ENCODE measurements at regions not wholly inside any gene's neighbourhood (a gene's known extent, or its start where the extent isn't known, plus 50 kb on each side); places are given as distances from the start of the nearest gene placed in this dataset.

GRCh38 chr14:76926521-76927251, 100.5 kb downstream of the LRRC74A start:
- CTCF ChIA-PET, result interaction anchor here (1.6 kb wide), 1 partner anchor 14 kb away, joined by 8 read pairs; no protein-coding TSS in a partner anchor
- H3K9me3 ChIP-seq, result no peaks in the 10 kb centered on the region
- TF ChIP-seq EP300 (IDR thresholded peaks at IDR 0.05; ENCODE audit: borderline replicate concordance in 1 of 2, low read depth in 1 of 2, low read length in 1 of 2) (no peak), NFIC (IDR thresholded peaks at IDR 0.05; ENCODE audit: borderline replicate concordance) (no peak), MXI1 (IDR thresholded peaks at IDR 0.05; ENCODE audit: low read depth, low read length) (peak; percentile 35; the same call in 1 of the 2 replicates)
- H3K9me2 ChIP-seq, result no peaks in the 10 kb centered on the region
- peak; percentile 73 for DNase-seq
- peaks cover 15% of the 10 kb centered on the region for H3F3A ChIP-seq (replicated peaks; ENCODE audit: insufficient read depth)
- no peak overlapping the region; the same call in 1 of the 2 replicates for H2AFZ ChIP-seq (ENCODE audit: low read depth)
- H3K4me1 ChIP-seq (ENCODE audit: control insufficient read depth in 1 of 2, insufficient read depth in 2 of 2, low read depth in 1 of 2, low read length in 1 of 2), result peaks cover 48 to 62% of the 10 kb centered on the region in 2 experiments
- no peak overlapping the region for H3K4me3 ChIP-seq (ENCODE audit: low read depth in 2 of 2, low read length in 1 of 2)
- POLR2A ChIA-PET, result no interaction called here
- no peaks in the 10 kb centered on the region for H3K36me3 ChIP-seq (replicated peaks in 1 of 2; ENCODE audit: control insufficient read depth in 1 of 2, insufficient read depth in 2 of 2, low read length in 1 of 2)
- peak overlapping the region; percentile 74 to 77 for H3K27ac ChIP-seq (ENCODE audit: low read depth in 2 of 2, low read length in 1 of 2)
- WGBS (ENCODE audit: low lambda C conversion rate), result 68% methylated on average over 7 of the region's 7 CpGs
- H3K9ac ChIP-seq, result peak overlapping the region; percentile 33; the same call in 1 of the 2 replicates
- H3K27me3 ChIP-seq (ENCODE audit: insufficient read depth), result no peaks in the 10 kb centered on the region
- peak overlapping the region; percentile 37; the same call in 1 of the 2 replicates for H3K4me2 ChIP-seq
- H4K20me1 ChIP-seq (ENCODE audit: insufficient read depth), result no peaks in the 10 kb centered on the region
- no peaks in the 10 kb centered on the region for H3K79me2 ChIP-seq (ENCODE audit: insufficient read depth)

- Histone ChIP-seq H3K9me3 (no peaks in the 10 kb centered on the region), H3K9ac (no peak overlapping the region), H3K9me2 (no peaks in the 10 kb centered on the region), H3K79me2 (ENCODE audit: insufficient read depth) (no peaks in the 10 kb centered on the region), H3K4me1 (ENCODE audit: control insufficient read depth in 1 of 2, insufficient read depth in 2 of 2, low read depth in 1 of 2, low read length in 1 of 2) (peaks cover 64 to 76% of the 10 kb centered on the region in 2 experiments), H4K20me1 (ENCODE audit: insufficient read depth) (no peaks in the 10 kb centered on the region), H3K27ac (ENCODE audit: low read depth in 2 of 2, low read length in 1 of 2) (peak overlapping the region; percentile 39 to 100; a peak in 3 of 4 replicates), H2AFZ (ENCODE audit: low read depth) (no peak overlapping the region), H3K36me3 (replicated peaks in 1 of 2; ENCODE audit: control insufficient read depth in 1 of 2, insufficient read depth in 2 of 2, low read length in 1 of 2) (no peaks in the 10 kb centered on the region), H3K27me3 (ENCODE audit: insufficient read depth) (no peaks in the 10 kb centered on the region), H3F3A (replicated peaks; ENCODE audit: insufficient read depth) (peaks cover 21% of the 10 kb centered on the region), H3K4me2 (peak overlapping the region; percentile 20; the same call in 1 of the 2 replicates), H3K4me3 (ENCODE audit: low read depth in 2 of 2, low read length in 1 of 2) (no peak overlapping the region)
- ChIA-PET CTCF (interaction anchor here (0.6 to 9.4 kb wide), 11 partner anchors 8 to 144 kb away, joined by 3 to 133 read pairs (median 4); no protein-coding TSS in a partner anchor), POLR2A (interaction anchor here (0.9 to 1.6 kb wide), 4 partner anchors 17 to 117 kb away, joined by 3 to 7 read pairs (median 3); no protein-coding TSS in a partner anchor)
- no peak for DNase-seq
- 85% methylated on average over 8 of the region's 9 CpGs for WGBS (ENCODE audit: low lambda C conversion rate)
- TF ChIP-seq SMC3 (IDR thresholded peaks at IDR 0.05; ENCODE audit: low read depth, low read length), result no peak
- TF ChIP-seq USF2 (IDR thresholded peaks at IDR 0.05; ENCODE audit: borderline replicate concordance, low read depth, low read length), result no peak
Observed at GRCh38 chr14:76925097-76925441, 98.9 kb downstream of the LRRC74A start.

- Histone ChIP-seq H3K4me3 (ENCODE audit: low read depth in 2 of 2, low read length in 1 of 2) (no peak overlapping the region), H3K36me3 (replicated peaks in 1 of 2; ENCODE audit: control insufficient read depth in 1 of 2, insufficient read depth in 2 of 2, low read length in 1 of 2) (no peaks in the 10 kb centered on the region), H3K9me3 (no peaks in the 10 kb centered on the region), H3K79me2 (ENCODE audit: insufficient read depth) (no peaks in the 10 kb centered on the region), H2AFZ (ENCODE audit: low read depth) (no peak overlapping the region), H3K27me3 (ENCODE audit: insufficient read depth) (no peaks in the 10 kb centered on the region), H3F3A (replicated peaks; ENCODE audit: insufficient read depth) (peaks cover 27% of the 10 kb centered on the region), H3K4me2 (peak overlapping the region; percentile 20; the same call in 1 of the 2 replicates), H3K9me2 (no peaks in the 10 kb centered on the region), H3K4me1 (ENCODE audit: control insufficient read depth in 1 of 2, insufficient read depth in 2 of 2, low read depth in 1 of 2, low read length in 1 of 2) (peaks cover 67 to 77% of the 10 kb centered on the region in 2 experiments), H3K27ac (ENCODE audit: low read depth in 2 of 2, low read length in 1 of 2) (peak overlapping the region; percentile 70 to 100; a peak in 3 of 4 replicates), H3K9ac (no peak overlapping the region), H4K20me1 (ENCODE audit: insufficient read depth) (no peaks in the 10 kb centered on the region)
- 48% methylated on average over 13 of the region's 15 CpGs for WGBS (ENCODE audit: low lambda C conversion rate)
- ChIA-PET POLR2A (interaction anchor here (0.6 to 1.6 kb wide), 5 partner anchors 17 to 117 kb away, joined by 3 to 7 read pairs (median 3); no protein-coding TSS in a partner anchor), CTCF (interaction anchor here (0.6 to 9.4 kb wide), 11 partner anchors 7 to 144 kb away, joined by 3 to 133 read pairs (median 3); no protein-coding TSS in a partner anchor)
- DNase-seq, result peak; percentile 85
- TF ChIP-seq MEF2A (IDR thresholded peaks at IDR 0.05; ENCODE audit: borderline replicate concordance, low read depth) (no peak), RXRA (IDR thresholded peaks at IDR 0.05; ENCODE audit: borderline replicate concordance, low read depth) (no peak), GATA2 (CRISPR knock-in tag; IDR thresholded peaks at IDR 0.05) (no peak; the same call in 1 of the 2 replicates), JUND (IDR thresholded peaks at IDR 0.05) (no peak), PBX3 (IDR thresholded peaks at IDR 0.05) (no peak), CTCF (IDR thresholded peaks at IDR 0.05) (no peak), IRF3 (IDR thresholded peaks at IDR 0.05; ENCODE audit: low read depth, low read length) (no peak), YY1 (IDR thresholded peaks at IDR 0.05; ENCODE audit: low read depth) (no peak)
Observed at GRCh38 chr14:76924371-76925096, 98.3 kb downstream of the LRRC74A start.
